CD14-positive monocyte (primary cell): ENCODE measurements at regions not wholly inside any gene's neighbourhood (a gene's known extent, or its start where the extent isn't known, plus 50 kb on each side); places are given as distances from the start of the nearest gene placed in this dataset.

Source experiments
- DNase-seq, 3 donors: peaks; one replicate each; pipeline ENCODE4 v3.0.0-alpha.2; 2011 to 2022
- H2AFZ ChIP-seq: 2 replicates; pipeline ENCODE4 v1.6.0; 2012; ENCODE audit warnings: mild to moderate bottlenecking, low read depth, low read length, inconsistent platforms; ENCODE audit not compliant: insufficient read depth, poor library complexity, severe bottlenecking
- H3K27ac ChIP-seq, 2 donors: 1 replicate in 1 of 2; 2 replicates in 1 of 2; pipeline ENCODE4 v1.5.1; 2012 to 2013; ENCODE audit warnings: low read length in 2 of 2, control low read depth in 1 of 2, inconsistent platforms in 1 of 2, low read depth in 1 of 2, mild to moderate bottlenecking in 1 of 2
- H3K27me3 ChIP-seq, 2 donors: one replicate each; pipeline versions ENCODE4 v1.6.0 to v1.6.1; 2011 to 2013; ENCODE audit warnings: low read length in 2 of 2; ENCODE audit not compliant: control insufficient read depth in 2 of 2, insufficient read depth in 2 of 2
- H3K36me3 ChIP-seq, 2 donors: replicated peaks in 1 of 2; 1 replicate in 1 of 2; 2 replicates in 1 of 2; pipeline versions ENCODE4 v1.5.1 to v1.6.1; 2012 to 2013; ENCODE audit warnings: low read length in 2 of 2, control low read depth in 1 of 2, inconsistent platforms in 1 of 2, mild to moderate bottlenecking in 1 of 2; ENCODE audit not compliant: insufficient read depth in 2 of 2, control insufficient read depth in 1 of 2
- H3K4me1 ChIP-seq, 2 donors: 1 replicate in 1 of 2; 2 replicates in 1 of 2; pipeline versions ENCODE4 v1.5.1 to v1.6.1; 2012 to 2013; ENCODE audit warnings: low read length in 2 of 2, control low read depth in 1 of 2, inconsistent platforms in 1 of 2, mild to moderate bottlenecking in 1 of 2, moderate library complexity in 1 of 2; ENCODE audit not compliant: insufficient read depth in 2 of 2, control insufficient read depth in 1 of 2
- H3K4me2 ChIP-seq: replicated peaks from 2 replicates; pipeline ENCODE3; 2012; ENCODE audit warnings: low read length, moderate library complexity, mild to moderate bottlenecking; ENCODE audit not compliant: poor library complexity, severe bottlenecking; ENCODE audit errors: extremely low read depth
- H3K4me3 ChIP-seq, 3 experiments: fragments of 200-600 bp in 1 of 3; sonication (generic) in 1 of 3; replicated peaks in 1 of 3; 1 replicate in 2 of 3; 2 replicates in 1 of 3; pipeline ENCODE4 v1.5.1; 2011 to 2013; ENCODE audit warnings: low read length in 3 of 3, mild to moderate bottlenecking in 3 of 3, control low read depth in 2 of 3, low read depth in 2 of 3, inconsistent platforms in 1 of 3, moderate library complexity in 1 of 3
- H3K79me2 ChIP-seq: 2 replicates; pipeline ENCODE4 v1.6.0; 2012; ENCODE audit warnings: mild to moderate bottlenecking, control low read depth, inconsistent platforms, low read length, moderate library complexity; ENCODE audit not compliant: insufficient read depth
- H3K9ac ChIP-seq: 2 replicates; pipeline ENCODE4 v1.6.0; 2017; ENCODE audit warnings: low read length, mild to moderate bottlenecking; ENCODE audit not compliant: insufficient read depth, poor library complexity, severe bottlenecking
- H3K9me3 ChIP-seq, 2 donors: replicated peaks in 1 of 2; 1 replicate in 1 of 2; 2 replicates in 1 of 2; pipeline versions ENCODE4 v1.5.1 to v1.6.1; 2012 to 2013; ENCODE audit warnings: low read length in 2 of 2, control low read depth in 1 of 2; ENCODE audit not compliant: control insufficient read depth in 1 of 2, insufficient read depth in 1 of 2
- H4K20me1 ChIP-seq: 2 replicates; pipeline ENCODE4 v1.6.0; 2012; ENCODE audit warnings: mild to moderate bottlenecking, low read length, control low read depth, moderate library complexity; ENCODE audit not compliant: insufficient read depth
- H3K27ac Mint-ChIP-seq, 7 donors: one replicate each; pipeline ENCODE4 v1.8.0; 2020; ENCODE audit warnings: mild to moderate bottlenecking in 7 of 7, mixed read lengths in 7 of 7, moderate library complexity in 6 of 7, inconsistent platforms in 2 of 7
- H3K27me3 Mint-ChIP-seq, 3 donors: one replicate each; pipeline ENCODE4 v1.8.0; 2021 to 2022; ENCODE audit warnings: low read depth in 3 of 3, mild to moderate bottlenecking in 3 of 3, mixed read lengths in 3 of 3, moderate library complexity in 3 of 3, inconsistent platforms in 1 of 3
- H3K36me3 Mint-ChIP-seq, 2 donors: one replicate each; pipeline ENCODE4 v1.8.0; 2020; ENCODE audit warnings: mixed read lengths in 2 of 2, inconsistent platforms in 1 of 2, mild to moderate bottlenecking in 1 of 2
- H3K4me1 Mint-ChIP-seq: one replicate; pipeline ENCODE4 v1.8.0; 2020; ENCODE audit warnings: mild to moderate bottlenecking, mixed read lengths
- H3K4me3 Mint-ChIP-seq, 2 donors: one replicate each; pipeline ENCODE4 v1.8.0; 2020; ENCODE audit warnings: mild to moderate bottlenecking in 2 of 2, mixed read lengths in 2 of 2, moderate library complexity in 1 of 2
- H3K9me3 Mint-ChIP-seq, 7 donors: one replicate each; pipeline ENCODE4 v1.8.0; 2020 to 2022; ENCODE audit warnings: mixed read lengths in 7 of 7, mild to moderate bottlenecking in 6 of 7, moderate library complexity in 6 of 7, inconsistent platforms in 2 of 7
- WGBS: methylation state at CpG from one replicate; pipeline ENCODE4 v1.1.5; 2013; ENCODE audit warnings: missing lambda C conversion rate; ENCODE audit not compliant: insufficient coverage; 5-methylcytosine and 5-hydroxymethylcytosine counted together
- intact Hi-C, 2 donors: fragments of 100-400 bp; cut with micrococcal nuclease; formaldehyde crosslinking; loops; one replicate each; pipeline versions ENCODE4 v1.15.0 to v1.15.1; 2023
- TF ChIP-seq, protein P1 (sequence below): fragments of 200-600 bp; IDR thresholded peaks from one replicate; pipeline ENCODE4 v1.8.0; 2022; ENCODE audit warnings: antibody characterized with exemption, mild to moderate bottlenecking

DNA sequence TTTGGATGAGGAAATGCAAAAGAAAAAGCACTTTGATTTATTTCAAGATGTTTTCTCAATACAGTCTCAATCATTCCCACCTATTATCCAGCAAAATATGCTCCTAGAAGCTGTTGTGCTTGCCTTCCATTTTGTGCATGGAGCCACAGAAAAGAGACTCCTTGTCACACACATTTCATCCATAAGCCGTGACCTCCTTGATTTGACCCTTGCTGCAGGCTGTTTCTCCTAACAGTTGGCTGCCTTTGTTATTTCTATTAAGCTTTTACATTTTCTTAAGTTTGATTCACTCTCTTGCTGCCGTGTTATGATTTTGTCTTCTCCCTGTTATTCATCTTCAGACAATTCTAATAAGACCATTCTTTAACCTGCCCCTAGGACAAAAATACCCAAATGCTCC lies 124.2 kb upstream of the PLAAT1 start:
- Histone ChIP-seq H3K9ac (no peak overlapping the region), H3K9me3 (no peaks in the 10 kb centered on the region), H3K4me2 (no peak overlapping the region), H3K27ac (no peak overlapping the region), H3K36me3 (no peaks in the 10 kb centered on the region), H3K79me2 (no peaks in the 10 kb centered on the region), H2AFZ (no peak overlapping the region), H3K4me1 (no peaks in the 10 kb centered on the region), H4K20me1 (no peaks in the 10 kb centered on the region), H3K4me3 (no peak overlapping the region), H3K27me3 (no peaks in the 10 kb centered on the region)
- Mint-ChIP-seq H3K27ac (no peak overlapping the region), H3K4me1 (no peaks in the 10 kb centered on the region), H3K27me3 (peaks cover 0 to 2% (median 1%) of the 10 kb centered on the region in 3 donors), H3K36me3 (no peaks in the 10 kb centered on the region), H3K4me3 (no peak overlapping the region), H3K9me3 (peaks cover 0 to 9% (median 0%) of the 10 kb centered on the region in 7 donors)
- intact Hi-C loops, result no loop called here
- TF ChIP-seq, protein P1, sequence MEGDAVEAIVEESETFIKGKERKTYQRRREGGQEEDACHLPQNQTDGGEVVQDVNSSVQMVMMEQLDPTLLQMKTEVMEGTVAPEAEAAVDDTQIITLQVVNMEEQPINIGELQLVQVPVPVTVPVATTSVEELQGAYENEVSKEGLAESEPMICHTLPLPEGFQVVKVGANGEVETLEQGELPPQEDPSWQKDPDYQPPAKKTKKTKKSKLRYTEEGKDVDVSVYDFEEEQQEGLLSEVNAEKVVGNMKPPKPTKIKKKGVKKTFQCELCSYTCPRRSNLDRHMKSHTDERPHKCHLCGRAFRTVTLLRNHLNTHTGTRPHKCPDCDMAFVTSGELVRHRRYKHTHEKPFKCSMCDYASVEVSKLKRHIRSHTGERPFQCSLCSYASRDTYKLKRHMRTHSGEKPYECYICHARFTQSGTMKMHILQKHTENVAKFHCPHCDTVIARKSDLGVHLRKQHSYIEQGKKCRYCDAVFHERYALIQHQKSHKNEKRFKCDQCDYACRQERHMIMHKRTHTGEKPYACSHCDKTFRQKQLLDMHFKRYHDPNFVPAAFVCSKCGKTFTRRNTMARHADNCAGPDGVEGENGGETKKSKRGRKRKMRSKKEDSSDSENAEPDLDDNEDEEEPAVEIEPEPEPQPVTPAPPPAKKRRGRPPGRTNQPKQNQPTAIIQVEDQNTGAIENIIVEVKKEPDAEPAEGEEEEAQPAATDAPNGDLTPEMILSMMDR, result no peak
- WGBS, result 100% methylated on average over 2 of the region's 2 CpGs
- DNase-seq, result no peak

DNA sequence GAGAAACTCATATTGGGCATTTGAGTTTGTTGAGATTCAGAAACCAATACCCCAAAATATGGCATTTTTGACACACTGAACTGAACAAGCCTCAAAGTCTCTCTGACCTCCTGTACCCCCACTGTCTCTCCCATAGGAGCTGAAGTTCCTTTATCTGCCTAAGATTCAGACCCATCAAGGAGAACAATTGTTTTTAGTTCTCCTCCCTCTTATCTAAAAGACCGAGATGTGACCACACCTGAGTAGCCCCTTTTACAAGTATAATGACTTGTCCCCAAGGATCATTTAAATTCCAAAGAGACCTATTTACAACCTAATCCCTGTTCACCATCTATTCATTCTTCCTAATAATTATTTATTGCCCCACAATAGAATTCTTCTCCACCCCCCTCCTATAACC lies 122.1 kb upstream of the PLAAT1 start:
- Histone ChIP-seq H4K20me1 (no peaks in the 10 kb centered on the region), H3K36me3 (no peaks in the 10 kb centered on the region), H3K4me2 (no peak overlapping the region), H3K9me3 (no peaks in the 10 kb centered on the region), H3K4me3 (no peak overlapping the region), H3K27me3 (no peaks in the 10 kb centered on the region), H3K4me1 (no peaks in the 10 kb centered on the region), H3K79me2 (no peaks in the 10 kb centered on the region), H3K27ac (no peak overlapping the region), H3K9ac (no peak overlapping the region), H2AFZ (no peak overlapping the region)
- Mint-ChIP-seq H3K4me1 (no peaks in the 10 kb centered on the region), H3K36me3 (no peaks in the 10 kb centered on the region), H3K4me3 (no peak overlapping the region), H3K27me3 (peaks cover 0 to 2% (median 0%) of the 10 kb centered on the region in 3 donors), H3K27ac (no peak overlapping the region), H3K9me3 (peaks cover 0 to 9% (median 0%) of the 10 kb centered on the region in 7 donors)
- TF ChIP-seq, protein P1, result no peak
- intact Hi-C loops, result no loop called here
- DNase-seq, result no peak
- 100% methylated on average over 1 of the region's 1 CpG for WGBS
